Fibroblast of lung (primary cell): ENCODE measurements at regions not wholly inside any gene's neighbourhood (a gene's known extent, or its start where the extent isn't known, plus 50 kb on each side); places are given as distances from the start of the nearest gene placed in this dataset.

Source experiments
- EZH2 ChIP-seq: IDR thresholded peaks from 2 replicates; pipeline ENCODE4 v1.5.1; 2012; ENCODE audit warnings: low read length, control low read depth, mild to moderate bottlenecking; ENCODE audit errors: missing control alignments
- TF ChIP-seq, protein P1 (sequence below), 2 donors: IDR thresholded peaks in 1 of 2; conservative IDR thresholded peaks in 1 of 2; 1 replicate in 1 of 2; 2 replicates in 1 of 2; pipeline ENCODE4 v1.5.1; 2011 to 2012; ENCODE audit warnings: low read length in 2 of 2, control low read depth in 1 of 2, inconsistent platforms in 1 of 2, low read depth in 1 of 2, mild to moderate bottlenecking in 1 of 2

- TF ChIP-seq, protein P1, sequence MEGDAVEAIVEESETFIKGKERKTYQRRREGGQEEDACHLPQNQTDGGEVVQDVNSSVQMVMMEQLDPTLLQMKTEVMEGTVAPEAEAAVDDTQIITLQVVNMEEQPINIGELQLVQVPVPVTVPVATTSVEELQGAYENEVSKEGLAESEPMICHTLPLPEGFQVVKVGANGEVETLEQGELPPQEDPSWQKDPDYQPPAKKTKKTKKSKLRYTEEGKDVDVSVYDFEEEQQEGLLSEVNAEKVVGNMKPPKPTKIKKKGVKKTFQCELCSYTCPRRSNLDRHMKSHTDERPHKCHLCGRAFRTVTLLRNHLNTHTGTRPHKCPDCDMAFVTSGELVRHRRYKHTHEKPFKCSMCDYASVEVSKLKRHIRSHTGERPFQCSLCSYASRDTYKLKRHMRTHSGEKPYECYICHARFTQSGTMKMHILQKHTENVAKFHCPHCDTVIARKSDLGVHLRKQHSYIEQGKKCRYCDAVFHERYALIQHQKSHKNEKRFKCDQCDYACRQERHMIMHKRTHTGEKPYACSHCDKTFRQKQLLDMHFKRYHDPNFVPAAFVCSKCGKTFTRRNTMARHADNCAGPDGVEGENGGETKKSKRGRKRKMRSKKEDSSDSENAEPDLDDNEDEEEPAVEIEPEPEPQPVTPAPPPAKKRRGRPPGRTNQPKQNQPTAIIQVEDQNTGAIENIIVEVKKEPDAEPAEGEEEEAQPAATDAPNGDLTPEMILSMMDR (conservative IDR thresholded peaks at IDR 0.05 in 1 of 2, IDR thresholded peaks at IDR 0.05 in 1 of 2; ENCODE audit: low read depth in 1 of 2, low read length in 2 of 2), result no peak
- no peak for TF ChIP-seq EZH2
These were observed 109.7 kb upstream of the TMEM45B start for GRCh38 chr11:129705933-129706332.
